ENCODE measurements at regions not wholly inside any gene's neighbourhood (a gene's known extent, or its start where the extent isn't known, plus 50 kb on each side); places are given as distances from the start of the nearest gene placed in this dataset.

- Histone ChIP-seq H3K4me3 (ENCODE audit: extremely low read depth, insufficient read depth, low read length, poor library complexity, severe bottlenecking) (no peak overlapping the region), H3K9me3 (ENCODE audit: control insufficient read depth, low read length) (peaks cover 13% of the 10 kb centered on the region), H3K4me1 (ENCODE audit: control insufficient read depth, insufficient read depth, low read length, poor library complexity, severe bottlenecking) (peaks cover 6% of the 10 kb centered on the region), H3K27ac (ENCODE audit: low read depth, low read length, severe bottlenecking) (no peak overlapping the region), H3K36me3 (ENCODE audit: control insufficient read depth, insufficient read depth, low read length) (no peaks in the 10 kb centered on the region)
- 94 to 97% methylated on average over 3 of the region's 5 CpGs for WGBS, 2 experiments (ENCODE audit: insufficient coverage in 2 of 2)
These were observed 95.0 kb downstream of the DUSP6 start for GRCh38 chr12:89257340-89257739.

GRCh38 chr12:89256060-89256459 is 96.2 kb downstream of the DUSP6 start:
- H3K27ac ChIP-seq (ENCODE audit: low read depth, low read length, severe bottlenecking): no peak overlapping the region
- H3K4me3 ChIP-seq (ENCODE audit: extremely low read depth, insufficient read depth, low read length, poor library complexity, severe bottlenecking): no peak overlapping the region
- WGBS, 2 experiments (ENCODE audit: insufficient coverage in 2 of 2): 86% methylated on average over 1 of the region's 1 CpG; no CpG with 5 or more reads in 1 of the 2 experiments
- H3K4me1 ChIP-seq (ENCODE audit: control insufficient read depth, insufficient read depth, low read length, poor library complexity, severe bottlenecking): peaks cover 18% of the 10 kb centered on the region
- peaks cover 13% of the 10 kb centered on the region for H3K9me3 ChIP-seq (ENCODE audit: control insufficient read depth, low read length)
- H3K36me3 ChIP-seq (ENCODE audit: control insufficient read depth, insufficient read depth, low read length): no peaks in the 10 kb centered on the region

GRCh38 chr12:89253488-89253887 is 98.8 kb downstream of the DUSP6 start:
- Histone ChIP-seq H3K4me3 (ENCODE audit: extremely low read depth, insufficient read depth, low read length, poor library complexity, severe bottlenecking) (no peak overlapping the region), H3K27ac (ENCODE audit: low read depth, low read length, severe bottlenecking) (no peak overlapping the region)
- WGBS, 2 experiments (ENCODE audit: insufficient coverage in 2 of 2): 100% methylated on average over 1 of the region's 1 CpG; no CpG with 5 or more reads in 1 of the 2 experiments

GRCh38 chr12:89252284-89252683 is 100.0 kb downstream of the DUSP6 start:
- Histone ChIP-seq H3K4me3 (ENCODE audit: extremely low read depth, insufficient read depth, low read length, poor library complexity, severe bottlenecking) (no peak overlapping the region), H3K27ac (ENCODE audit: low read depth, low read length, severe bottlenecking) (no peak overlapping the region), H3K4me1 (ENCODE audit: control insufficient read depth, insufficient read depth, low read length, poor library complexity, severe bottlenecking) (peaks cover 38% of the 10 kb centered on the region), H3K9me3 (ENCODE audit: control insufficient read depth, low read length) (no peaks in the 10 kb centered on the region), H3K36me3 (ENCODE audit: control insufficient read depth, insufficient read depth, low read length) (no peaks in the 10 kb centered on the region)
- 75 to 100% methylated on average over 2 to 3 of the region's 4 CpGs for WGBS, 2 experiments (ENCODE audit: insufficient coverage in 2 of 2)

More at GRCh38 chr12:89253488-89253887, 98.8 kb downstream of the DUSP6 start:
- Histone ChIP-seq H3K36me3 (ENCODE audit: control insufficient read depth, insufficient read depth, low read length) (no peaks in the 10 kb centered on the region), H3K4me1 (ENCODE audit: control insufficient read depth, insufficient read depth, low read length, poor library complexity, severe bottlenecking) (peaks cover 28% of the 10 kb centered on the region), H3K9me3 (ENCODE audit: control insufficient read depth, low read length) (peaks cover 12% of the 10 kb centered on the region)

- no peak overlapping the region for H3K4me3 ChIP-seq (ENCODE audit: extremely low read depth, insufficient read depth, low read length, poor library complexity, severe bottlenecking)
- whole genome bisulfite sequencing, 2 experiments (ENCODE audit: insufficient coverage in 2 of 2): 93 to 100% methylated on average over 2 to 3 of the region's 6 CpGs
- peaks cover 38% of the 10 kb centered on the region for H3K4me1 ChIP-seq (ENCODE audit: control insufficient read depth, insufficient read depth, low read length, poor library complexity, severe bottlenecking)
- H3K27ac ChIP-seq (ENCODE audit: low read depth, low read length, severe bottlenecking): no peak overlapping the region
- H3K9me3 ChIP-seq (ENCODE audit: control insufficient read depth, low read length): no peaks in the 10 kb centered on the region
- no peaks in the 10 kb centered on the region for H3K36me3 ChIP-seq (ENCODE audit: control insufficient read depth, insufficient read depth, low read length)
These were observed 100.7 kb downstream of the DUSP6 start for GRCh38 chr12:89251342-89252271.

GRCh38 chr12:89250636-89251035 is 101.7 kb downstream of the DUSP6 start:
- Histone ChIP-seq H3K4me1 (ENCODE audit: control insufficient read depth, insufficient read depth, low read length, poor library complexity, severe bottlenecking) (peaks cover 45% of the 10 kb centered on the region), H3K27ac (ENCODE audit: low read depth, low read length, severe bottlenecking) (no peak overlapping the region), H3K9me3 (ENCODE audit: control insufficient read depth, low read length) (no peaks in the 10 kb centered on the region), H3K4me3 (ENCODE audit: extremely low read depth, insufficient read depth, low read length, poor library complexity, severe bottlenecking) (no peak overlapping the region), H3K36me3 (ENCODE audit: control insufficient read depth, insufficient read depth, low read length) (no peaks in the 10 kb centered on the region)

- Histone ChIP-seq H3K27ac (ENCODE audit: low read depth, low read length, severe bottlenecking) (no peak overlapping the region), H3K9me3 (ENCODE audit: control insufficient read depth, low read length) (no peaks in the 10 kb centered on the region), H3K36me3 (ENCODE audit: control insufficient read depth, insufficient read depth, low read length) (no peaks in the 10 kb centered on the region), H3K4me1 (ENCODE audit: control insufficient read depth, insufficient read depth, low read length, poor library complexity, severe bottlenecking) (peaks cover 49% of the 10 kb centered on the region), H3K4me3 (ENCODE audit: extremely low read depth, insufficient read depth, low read length, poor library complexity, severe bottlenecking) (no peak overlapping the region)
- no CpG with 5 or more reads among the region's 2 CpGs for WGBS, 2 experiments (ENCODE audit: insufficient coverage in 2 of 2)
These were observed 102.1 kb downstream of the DUSP6 start for GRCh38 chr12:89250213-89250612.

GRCh38 chr12:89247967-89248366 is 104.3 kb downstream of the DUSP6 start:
- Histone ChIP-seq H3K36me3 (ENCODE audit: control insufficient read depth, insufficient read depth, low read length) (no peaks in the 10 kb centered on the region), H3K27ac (ENCODE audit: low read depth, low read length, severe bottlenecking) (peak overlapping the region; percentile 18), H3K4me3 (ENCODE audit: extremely low read depth, insufficient read depth, low read length, poor library complexity, severe bottlenecking) (no peak overlapping the region), H3K9me3 (ENCODE audit: control insufficient read depth, low read length) (no peaks in the 10 kb centered on the region), H3K4me1 (ENCODE audit: control insufficient read depth, insufficient read depth, low read length, poor library complexity, severe bottlenecking) (peaks cover 66% of the 10 kb centered on the region)
- WGBS, 2 experiments (ENCODE audit: insufficient coverage in 2 of 2): no CpG with 5 or more reads among the region's 2 CpGs

GRCh38 chr12:89247541-89247942 is 104.8 kb downstream of the DUSP6 start:
- Histone ChIP-seq H3K9me3 (ENCODE audit: control insufficient read depth, low read length) (no peaks in the 10 kb centered on the region), H3K36me3 (ENCODE audit: control insufficient read depth, insufficient read depth, low read length) (no peaks in the 10 kb centered on the region), H3K4me1 (ENCODE audit: control insufficient read depth, insufficient read depth, low read length, poor library complexity, severe bottlenecking) (peaks cover 62% of the 10 kb centered on the region), H3K27ac (ENCODE audit: low read depth, low read length, severe bottlenecking) (peak overlapping the region; percentile 18), H3K4me3 (ENCODE audit: extremely low read depth, insufficient read depth, low read length, poor library complexity, severe bottlenecking) (no peak overlapping the region)
- WGBS, 2 experiments (ENCODE audit: insufficient coverage in 2 of 2): 40 to 67% methylated on average over 1 of the region's 2 CpGs

GRCh38 chr12:89245090-89245489 is 107.2 kb downstream of the DUSP6 start:
- WGBS, 2 experiments (ENCODE audit: insufficient coverage in 2 of 2): 28 to 36% methylated on average over 3 of the region's 5 CpGs
- Histone ChIP-seq H3K27ac (ENCODE audit: low read depth, low read length, severe bottlenecking) (peak overlapping the region; percentile 54), H3K36me3 (ENCODE audit: control insufficient read depth, insufficient read depth, low read length) (no peaks in the 10 kb centered on the region)

GRCh38 chr12:89244536-89244935 is 107.8 kb downstream of the DUSP6 start:
- peaks cover 6% of the 10 kb centered on the region for H3K9me3 ChIP-seq (ENCODE audit: control insufficient read depth, low read length)
- no peaks in the 10 kb centered on the region for H3K36me3 ChIP-seq (ENCODE audit: control insufficient read depth, insufficient read depth, low read length)
- peak overlapping the region; percentile 54 for H3K27ac ChIP-seq (ENCODE audit: low read depth, low read length, severe bottlenecking)
- 57 to 75% methylated on average over 3 of the region's 3 CpGs for WGBS, 2 experiments (ENCODE audit: insufficient coverage in 2 of 2)
- no peak overlapping the region for H3K4me3 ChIP-seq (ENCODE audit: extremely low read depth, insufficient read depth, low read length, poor library complexity, severe bottlenecking)
- H3K4me1 ChIP-seq (ENCODE audit: control insufficient read depth, insufficient read depth, low read length, poor library complexity, severe bottlenecking): peaks cover 39% of the 10 kb centered on the region

More at GRCh38 chr12:89245090-89245489, 107.2 kb downstream of the DUSP6 start:
- Histone ChIP-seq H3K4me3 (ENCODE audit: extremely low read depth, insufficient read depth, low read length, poor library complexity, severe bottlenecking) (no peak overlapping the region), H3K9me3 (ENCODE audit: control insufficient read depth, low read length) (peaks cover 6% of the 10 kb centered on the region), H3K4me1 (ENCODE audit: control insufficient read depth, insufficient read depth, low read length, poor library complexity, severe bottlenecking) (peaks cover 39% of the 10 kb centered on the region)

All from mesodermal cell (in vitro differentiated cells).